ENCODE measurements at regions not wholly inside any gene's neighbourhood (a gene's known extent, or its start where the extent isn't known, plus 50 kb on each side); places are given as distances from the start of the nearest gene placed in this dataset.
"Not testable (repeated sequence)": the region's sequence is repeated elsewhere in the genome, so short reads cannot be mapped to it uniquely, and the experiment has no call there.

DNA sequence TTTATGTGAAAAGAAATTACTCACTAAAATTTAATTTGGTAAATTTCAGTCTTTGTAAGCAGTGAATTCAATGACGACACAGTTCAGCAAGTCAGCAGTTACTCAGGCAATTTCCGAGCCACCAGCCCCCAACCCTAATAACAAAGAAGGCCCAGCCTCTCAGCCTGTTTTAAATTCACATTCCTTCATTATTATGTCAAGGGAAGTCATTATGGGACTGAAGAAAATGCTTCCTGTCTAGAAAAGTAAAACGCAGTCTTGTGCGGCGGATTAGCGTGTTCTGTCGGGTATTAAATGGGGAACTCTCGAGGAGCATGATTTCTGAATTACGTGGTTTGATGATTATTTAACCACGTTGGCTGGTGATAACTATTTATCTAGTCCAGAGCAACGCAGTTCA is 177.6 kb downstream of the AIPL1 start:
- DNase-seq, result no peak

DNA sequence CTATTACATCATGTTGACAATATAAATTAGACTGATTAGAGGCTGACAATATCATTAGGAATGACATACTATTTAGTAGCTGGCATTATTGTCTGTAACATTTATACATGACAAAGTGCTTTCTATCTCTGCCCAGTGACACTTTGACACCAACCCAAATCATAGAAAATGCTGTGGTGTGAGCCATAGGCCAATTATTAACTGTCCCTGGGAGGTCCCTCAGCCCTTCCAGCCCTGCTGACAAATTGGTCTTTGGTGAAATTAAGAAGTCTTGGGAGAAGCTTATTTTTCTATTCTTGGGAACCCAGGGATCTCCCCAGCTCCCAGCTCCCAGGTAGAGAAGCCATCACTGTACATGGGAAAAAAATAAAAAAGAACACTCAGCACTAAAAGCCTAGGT is 179.6 kb downstream of the AIPL1 start:
- no peak for DNase-seq

DNA sequence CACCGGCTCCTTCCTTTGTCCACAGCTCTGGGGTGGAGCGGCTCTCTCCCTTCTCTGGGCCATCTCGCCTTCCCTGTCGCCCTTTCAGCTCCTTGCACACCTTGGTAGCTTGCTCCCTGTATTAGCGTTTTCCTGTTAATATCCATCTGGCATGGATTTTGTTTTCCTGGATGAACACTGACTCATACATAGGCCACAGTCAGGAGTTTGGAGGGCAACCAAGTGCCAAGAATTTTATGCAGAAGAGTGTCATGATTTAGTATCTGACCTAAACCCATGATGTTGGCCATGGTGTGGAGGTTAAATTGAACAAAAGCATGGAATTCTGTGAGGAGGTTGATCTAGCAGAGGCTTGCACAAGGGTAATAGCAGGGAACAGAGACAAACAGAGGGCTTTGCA is 180.9 kb downstream of the AIPL1 start:
- DNase-seq, result no peak

DNA sequence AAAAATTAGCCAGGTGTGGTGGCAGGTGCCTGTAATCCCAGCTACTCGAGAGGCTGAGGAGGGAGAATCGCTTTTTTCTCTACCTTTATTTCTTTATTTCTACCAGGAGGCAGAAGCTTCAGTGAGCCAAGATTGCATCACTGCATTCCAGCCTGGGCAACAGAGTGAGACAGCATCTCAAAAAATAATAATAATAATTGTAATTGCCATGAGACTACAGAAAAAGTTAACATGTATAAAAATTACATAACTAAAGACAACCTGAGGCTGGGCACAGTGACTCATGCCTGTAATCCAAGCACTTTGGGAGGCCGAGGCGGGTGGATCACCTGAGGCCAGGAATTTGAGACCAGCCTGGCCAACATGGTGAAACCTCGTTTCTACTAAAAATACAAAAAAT is 181.5 kb downstream of the WSCD1 start:
- not testable (repeated sequence) for DNase-seq

DNA sequence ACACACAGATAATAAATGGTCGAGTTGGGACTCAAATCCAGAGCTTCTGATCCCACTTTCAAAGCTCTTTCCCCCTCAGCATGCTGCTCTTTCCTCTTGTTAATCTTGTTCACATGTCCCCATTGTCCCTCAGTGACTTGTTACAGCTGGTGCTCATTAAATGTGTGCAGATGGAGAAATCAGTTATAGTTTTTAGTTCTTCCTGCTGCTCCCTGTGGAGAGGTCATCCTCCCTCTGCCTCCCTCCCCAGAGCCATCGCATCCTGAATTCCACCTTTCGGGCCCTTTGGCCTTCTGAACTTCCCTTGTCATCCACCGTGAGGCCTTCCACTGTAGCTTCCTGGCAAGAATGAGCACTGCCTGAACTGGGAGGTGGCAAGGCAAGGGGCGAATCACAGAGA is 179.6 kb downstream of the WSCD1 start:
- no peak for DNase-seq

DNA sequence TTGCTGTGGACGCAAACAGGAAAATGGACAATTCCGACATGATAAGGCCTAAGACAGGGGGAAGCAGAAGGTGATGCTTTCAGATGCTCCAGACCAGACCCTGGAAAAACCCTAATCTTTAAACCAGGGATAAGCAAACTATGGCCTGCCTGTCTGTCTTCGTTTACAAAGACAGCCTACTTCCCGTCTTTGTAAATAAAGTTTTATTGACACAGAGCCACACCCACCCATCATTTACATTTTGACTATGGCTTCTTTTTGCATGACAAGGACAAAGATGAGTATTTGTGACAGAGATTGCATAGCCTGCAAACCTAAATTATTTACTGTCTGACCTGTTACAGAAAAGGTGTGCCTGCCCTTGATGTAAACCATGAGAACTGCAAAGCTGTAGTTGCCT is 177.9 kb downstream of the WSCD1 start:
- DNase-seq, result no peak

DNA sequence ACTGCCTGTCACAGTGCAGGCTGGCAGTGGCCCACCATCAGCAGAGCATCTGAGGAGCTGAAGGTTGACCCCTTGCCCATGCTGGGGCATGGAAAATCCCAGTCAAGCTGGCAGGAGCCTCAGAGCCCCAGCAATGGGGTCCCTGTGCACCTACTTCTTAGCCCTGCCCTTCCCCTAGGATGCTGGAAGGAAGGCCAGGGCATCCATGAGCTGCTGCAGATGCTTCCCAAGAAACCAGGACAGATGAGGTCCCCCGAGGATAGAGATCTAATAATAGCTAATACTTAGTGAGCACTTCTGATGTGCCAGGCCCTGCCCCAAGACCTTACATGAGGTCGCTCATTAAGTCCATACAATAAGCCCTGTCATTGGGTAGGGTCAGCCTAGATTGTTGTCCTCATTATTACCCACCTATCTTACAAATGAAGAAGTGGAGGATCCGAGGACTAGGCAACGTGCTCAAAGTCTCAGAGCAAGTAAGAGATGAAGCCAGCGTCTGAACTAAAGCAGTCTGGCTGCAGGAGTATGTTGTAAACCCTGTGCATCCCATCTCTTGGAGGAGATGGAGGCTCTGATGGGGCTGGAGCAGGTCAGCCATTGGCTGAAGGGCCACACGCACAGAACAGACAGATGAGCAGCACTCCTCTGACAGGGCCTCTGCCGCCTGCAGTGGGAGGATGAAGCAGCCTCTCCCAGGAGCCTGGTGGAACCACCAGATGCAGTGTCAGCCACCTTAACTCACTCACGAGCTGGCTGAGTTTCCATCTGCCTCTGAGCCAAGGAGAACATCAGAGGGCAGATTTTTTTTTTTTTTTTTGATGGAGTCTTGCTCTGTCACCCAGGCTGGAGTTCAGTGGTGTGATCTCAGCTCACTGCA is 175.4 kb downstream of the WSCD1 start:
- DNase-seq, result no peak

DNA sequence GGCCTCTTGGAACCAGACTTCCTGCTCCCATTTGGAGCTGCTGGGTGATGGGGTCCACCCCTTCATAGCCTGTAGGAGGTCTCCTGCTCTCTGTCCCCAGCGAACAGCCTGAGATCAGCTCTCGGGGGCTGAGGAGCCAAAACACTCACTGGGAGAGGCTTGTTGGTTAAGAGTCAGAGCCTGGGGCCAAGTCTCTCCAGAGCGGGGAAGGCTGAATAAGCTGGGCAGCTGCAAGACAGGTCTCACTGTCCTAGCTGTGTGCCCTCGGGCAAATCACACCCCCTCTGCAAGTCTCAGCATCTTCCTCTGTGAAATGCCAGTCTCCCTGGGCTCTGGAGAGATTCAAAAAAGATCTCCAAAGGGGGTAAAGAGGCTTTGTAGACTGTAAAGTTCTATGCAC is 174.6 kb downstream of the WSCD1 start:
- no peak for DNase-seq

DNA sequence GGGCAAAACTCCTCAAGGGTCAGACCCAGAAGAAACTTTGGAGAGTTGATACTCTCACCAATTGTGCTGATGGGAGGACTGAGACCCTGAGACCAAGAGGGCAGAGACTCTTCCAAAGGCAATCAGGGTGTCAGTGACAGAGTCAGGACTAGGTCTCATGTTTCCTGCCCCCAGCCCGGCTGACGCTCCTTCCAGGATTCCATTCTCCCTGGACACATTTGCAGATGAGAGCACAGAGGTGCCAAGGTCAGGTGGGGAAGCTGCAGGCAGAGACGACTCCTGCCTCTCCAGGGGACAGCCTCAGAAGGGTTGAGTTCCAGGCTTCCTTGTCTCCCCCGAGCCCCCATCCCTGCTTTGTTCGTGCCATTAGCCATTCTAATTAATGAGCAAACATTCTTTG is 174.1 kb downstream of the WSCD1 start:
- no peak for DNase-seq

DNA sequence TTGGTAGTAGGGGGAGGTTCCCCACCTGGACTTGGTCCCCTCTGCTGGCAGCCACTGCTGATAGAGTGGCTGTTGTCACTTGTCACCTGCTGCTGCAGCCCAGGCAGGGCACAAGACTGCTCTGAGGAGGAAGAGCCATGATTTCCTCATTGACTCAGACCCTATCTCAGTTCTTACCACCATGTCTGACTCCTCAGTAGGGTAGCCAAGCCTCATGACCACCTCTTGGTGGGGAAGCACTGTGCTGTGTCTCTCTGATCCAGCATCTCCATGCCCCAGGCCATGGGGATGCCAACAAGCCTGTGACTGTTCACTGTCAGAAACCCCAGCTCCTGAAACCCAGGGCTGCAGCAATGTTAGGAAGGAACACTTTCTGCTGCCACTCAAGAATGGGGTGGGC is 173.0 kb downstream of the WSCD1 start:
- DNase-seq, result no peak

DNA sequence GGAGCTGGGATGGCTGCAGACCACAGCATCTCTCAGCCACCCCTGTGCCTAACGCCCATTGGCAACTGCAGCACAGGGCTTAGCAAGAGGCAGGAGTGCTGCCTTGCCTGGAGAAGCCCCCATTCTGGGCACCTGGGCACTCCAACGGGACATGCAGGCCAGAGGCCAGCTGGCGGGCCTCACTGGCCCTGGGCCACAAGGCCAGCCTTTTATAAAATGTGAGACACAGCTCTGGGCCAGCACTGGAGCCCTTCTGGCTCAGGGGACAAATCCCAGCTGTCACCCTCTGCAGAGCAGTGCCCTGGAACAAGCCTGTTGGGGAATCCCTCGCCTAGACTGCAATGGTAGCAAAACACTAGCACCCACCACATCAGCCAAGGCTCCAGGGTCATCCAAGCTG is 171.8 kb downstream of the WSCD1 start:
- DNase-seq, result no peak

DNA sequence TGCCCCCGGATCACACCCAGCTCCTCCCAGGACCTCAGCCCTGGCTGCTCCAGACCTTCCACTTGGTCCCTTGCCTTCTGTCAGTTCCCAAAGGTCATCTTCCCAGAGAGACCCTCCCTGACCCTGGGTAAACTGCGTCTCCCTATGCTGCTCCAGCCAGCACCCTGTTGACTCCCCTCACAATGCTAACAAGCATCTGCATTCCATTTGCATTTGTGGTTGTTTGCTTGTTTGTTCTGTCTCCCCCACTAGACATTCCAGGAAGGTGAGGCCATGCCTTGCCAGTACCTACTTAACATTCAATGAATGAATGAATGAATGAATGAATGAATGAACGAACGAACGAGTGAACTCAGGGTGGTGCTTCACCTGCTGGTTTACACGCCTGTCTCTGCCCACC is 171.2 kb downstream of the WSCD1 start:
- DNase-seq, result no peak

DNA sequence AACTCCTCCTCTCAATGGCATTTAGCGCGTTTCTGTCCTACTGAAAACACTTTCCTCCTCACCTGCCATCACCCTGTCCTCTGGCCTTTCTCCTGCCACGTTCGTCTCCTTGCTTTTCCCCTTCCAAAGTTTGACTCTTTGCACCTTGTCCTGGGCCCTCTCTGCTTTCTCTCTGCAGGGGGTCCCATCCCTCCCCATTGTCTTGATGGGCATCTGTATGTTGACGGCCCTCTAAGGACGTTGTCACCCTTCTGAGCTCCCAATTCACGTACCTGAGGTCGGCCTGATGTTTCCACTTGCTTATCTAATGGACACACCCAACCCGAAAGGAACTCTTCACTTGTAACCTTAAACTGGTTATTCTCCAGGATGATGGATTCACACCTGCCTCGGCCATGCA is 170.4 kb downstream of the WSCD1 start:
- DNase-seq, result no peak

DNA sequence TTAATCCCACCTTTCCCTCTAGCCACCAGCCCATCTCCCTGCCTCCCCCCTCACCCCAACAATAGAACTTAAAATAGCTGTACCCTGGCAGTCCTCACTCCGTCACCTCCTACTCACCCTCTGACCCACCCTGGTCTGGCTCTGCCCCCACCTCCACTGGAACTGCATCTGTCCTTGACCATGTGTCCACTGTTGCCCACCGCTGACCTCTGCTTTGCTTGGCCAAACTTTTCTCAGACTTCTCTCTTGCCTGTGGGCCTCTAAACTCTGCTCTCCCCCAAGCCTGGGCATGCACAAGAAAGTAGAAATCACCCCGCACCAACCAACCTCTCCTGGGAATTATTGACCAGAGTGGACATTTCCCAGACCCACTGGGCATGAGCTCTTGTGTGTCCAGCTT is 169.8 kb downstream of the WSCD1 start:
- no peak for DNase-seq

DNA sequence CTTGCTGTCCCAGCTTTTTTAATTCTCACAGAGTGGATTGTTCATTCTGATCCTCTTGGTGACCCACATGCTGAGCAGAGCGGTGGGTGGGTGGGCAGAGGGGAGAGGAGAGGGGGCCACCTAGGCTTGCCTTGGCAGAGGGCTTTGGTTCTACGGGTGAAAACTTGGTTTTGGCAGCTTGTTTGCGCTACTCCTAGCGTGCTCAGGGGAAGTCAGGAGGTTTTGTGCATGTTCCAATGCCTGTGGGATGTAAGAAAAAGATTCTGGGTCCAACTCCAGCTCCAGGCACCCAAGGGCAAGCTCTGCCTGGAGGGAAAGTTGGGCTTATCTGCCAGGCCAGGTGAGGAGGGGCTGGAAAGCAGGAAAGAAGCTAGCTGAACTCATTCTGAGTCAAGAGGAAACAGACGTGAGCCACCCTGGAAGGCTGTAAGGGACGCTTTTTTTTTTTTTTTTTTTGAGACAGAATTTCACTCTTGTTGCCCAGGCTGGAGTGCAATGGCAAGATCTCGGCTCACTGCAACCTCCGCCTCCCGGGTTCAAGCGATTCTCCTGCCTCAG is 169.1 kb downstream of the WSCD1 start:
- no peak for DNase-seq

DNA sequence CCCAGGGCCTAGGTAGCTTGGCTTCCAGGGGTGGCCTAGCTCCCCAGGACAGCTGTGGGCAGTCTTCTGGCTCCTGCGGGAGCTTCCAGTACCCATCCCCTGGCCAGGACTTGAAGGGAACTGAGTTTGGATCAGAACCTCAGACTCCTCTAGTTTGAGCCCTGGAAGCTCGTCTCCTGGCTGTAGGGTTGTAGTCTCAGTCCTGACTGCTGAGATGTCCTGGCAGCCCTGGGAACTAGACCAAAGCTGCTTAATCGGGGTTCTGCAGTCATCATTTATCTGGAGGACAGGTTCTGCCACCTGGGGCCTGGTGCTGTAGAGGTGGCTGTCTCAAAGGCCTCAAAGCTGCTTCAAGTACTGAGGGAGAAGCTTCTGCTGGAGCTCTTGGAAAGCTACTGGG is 163.7 kb downstream of the WSCD1 start:
- no peak for DNase-seq

DNA sequence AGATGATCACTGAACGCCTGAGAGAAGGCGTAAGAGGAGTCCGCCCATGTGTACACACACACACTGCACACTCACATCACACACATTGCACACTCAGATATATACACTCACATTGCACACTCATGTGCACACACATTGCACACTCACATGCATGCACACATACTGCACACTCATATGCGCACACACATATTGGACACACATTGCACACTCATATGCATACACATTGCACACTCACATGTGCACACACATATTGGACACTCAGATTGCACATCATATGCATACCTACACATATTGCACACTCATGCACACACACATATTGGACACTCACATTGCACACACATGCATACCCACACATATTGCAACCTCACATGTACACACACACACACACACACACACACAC is 163.2 kb downstream of the WSCD1 start:
- DNase-seq, result no peak

DNA sequence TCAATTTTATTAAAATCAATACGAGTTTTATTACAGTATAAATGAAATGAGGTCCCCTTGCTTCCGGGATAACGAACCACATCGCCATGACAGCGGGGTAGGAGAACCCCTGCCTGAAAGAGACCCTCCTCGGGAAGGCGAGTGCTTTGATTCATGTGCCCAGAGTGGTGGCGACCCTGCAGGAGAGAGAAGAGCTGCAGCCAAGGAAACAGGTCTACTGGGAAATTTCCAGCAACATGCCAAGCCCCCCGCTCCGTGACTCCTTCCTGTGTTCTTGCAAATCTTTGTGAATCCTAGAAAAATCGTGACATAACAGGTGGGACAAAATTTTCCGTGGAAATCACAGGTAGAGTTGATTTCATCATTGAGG is 162.5 kb downstream of the WSCD1 start:
- DNase-seq, result no peak

DNA sequence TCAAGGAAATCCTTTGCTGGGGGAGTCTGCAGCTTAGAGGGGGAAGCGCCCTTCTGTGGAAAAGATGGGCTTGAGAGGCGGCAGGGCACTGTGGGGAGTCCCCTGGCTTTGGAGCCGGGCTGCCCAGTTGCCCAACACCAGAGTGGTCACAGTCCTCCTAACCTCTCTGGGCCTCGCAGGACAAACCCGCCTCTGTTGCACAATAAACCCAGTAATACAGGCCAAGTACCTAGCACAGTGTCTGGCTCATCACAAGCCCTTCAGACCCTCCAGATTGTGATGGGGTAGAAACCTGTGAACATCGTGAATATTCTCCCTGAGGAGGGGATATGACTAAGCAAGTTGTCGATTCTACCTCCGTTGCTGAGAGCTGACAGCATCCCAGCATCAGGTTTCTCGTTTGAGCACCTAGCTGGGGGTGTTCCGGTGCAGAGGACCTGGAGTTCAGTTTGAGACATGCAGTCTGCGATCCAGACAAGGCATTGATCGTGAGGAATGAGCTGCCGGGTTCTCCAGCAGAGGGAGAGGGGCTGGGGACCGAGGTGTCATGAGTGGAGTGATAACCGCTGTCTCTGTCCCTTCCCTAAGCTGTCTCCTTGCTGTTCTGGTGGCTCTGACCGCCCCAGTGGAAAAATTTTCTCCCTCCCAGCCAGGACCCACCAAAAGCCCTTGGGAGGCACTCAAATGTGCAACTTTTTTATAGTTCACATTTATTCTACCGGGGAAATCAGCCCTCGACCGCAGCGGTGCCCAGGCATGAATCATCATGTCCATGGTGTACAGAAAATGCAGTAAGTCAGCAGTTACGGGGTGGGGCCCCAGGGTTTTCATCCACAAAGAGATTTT is 161.9 kb downstream of the WSCD1 start:
- DNase-seq, result no peak

DNA sequence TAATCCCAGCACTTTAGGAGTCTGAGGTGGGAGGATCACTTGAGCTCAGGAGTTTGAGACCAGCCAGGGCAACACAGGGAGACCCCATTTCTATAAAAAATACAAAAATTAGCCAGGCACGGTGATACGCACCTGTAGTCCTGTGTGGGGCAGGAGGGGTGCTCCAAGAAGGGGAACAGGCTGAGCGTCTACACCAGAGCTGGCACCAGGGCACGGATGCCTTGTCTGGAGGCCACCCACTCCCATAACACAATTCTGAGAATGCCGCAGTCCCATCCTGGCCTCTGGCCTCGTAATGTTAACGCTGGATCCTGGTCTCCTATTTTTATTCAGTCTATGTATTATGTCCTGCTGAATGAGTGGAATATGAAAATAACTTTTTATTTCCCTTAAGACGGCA is 161.3 kb downstream of the WSCD1 start:
- DNase-seq, result no peak

DNA sequence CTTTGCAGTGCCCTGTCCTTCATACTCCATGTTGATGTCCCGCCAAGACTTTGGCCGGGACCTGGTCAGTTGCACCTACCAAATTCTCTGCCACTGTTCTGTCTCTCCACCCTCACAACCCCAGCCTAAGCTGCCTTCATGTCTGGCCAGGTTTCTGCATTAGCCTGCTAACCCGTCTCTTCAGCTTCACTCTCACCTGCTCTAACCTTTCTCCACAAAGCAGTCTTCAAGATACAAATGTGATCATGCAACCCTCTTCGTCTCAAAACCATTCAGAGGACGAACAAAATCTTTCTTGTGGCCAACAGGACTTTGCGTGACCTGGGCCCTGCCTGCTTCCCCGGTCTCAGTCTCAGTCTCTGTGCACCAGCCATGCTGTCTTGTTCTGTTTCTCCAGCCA is 148.2 kb downstream of the WSCD1 start:
- no peak for DNase-seq

DNA sequence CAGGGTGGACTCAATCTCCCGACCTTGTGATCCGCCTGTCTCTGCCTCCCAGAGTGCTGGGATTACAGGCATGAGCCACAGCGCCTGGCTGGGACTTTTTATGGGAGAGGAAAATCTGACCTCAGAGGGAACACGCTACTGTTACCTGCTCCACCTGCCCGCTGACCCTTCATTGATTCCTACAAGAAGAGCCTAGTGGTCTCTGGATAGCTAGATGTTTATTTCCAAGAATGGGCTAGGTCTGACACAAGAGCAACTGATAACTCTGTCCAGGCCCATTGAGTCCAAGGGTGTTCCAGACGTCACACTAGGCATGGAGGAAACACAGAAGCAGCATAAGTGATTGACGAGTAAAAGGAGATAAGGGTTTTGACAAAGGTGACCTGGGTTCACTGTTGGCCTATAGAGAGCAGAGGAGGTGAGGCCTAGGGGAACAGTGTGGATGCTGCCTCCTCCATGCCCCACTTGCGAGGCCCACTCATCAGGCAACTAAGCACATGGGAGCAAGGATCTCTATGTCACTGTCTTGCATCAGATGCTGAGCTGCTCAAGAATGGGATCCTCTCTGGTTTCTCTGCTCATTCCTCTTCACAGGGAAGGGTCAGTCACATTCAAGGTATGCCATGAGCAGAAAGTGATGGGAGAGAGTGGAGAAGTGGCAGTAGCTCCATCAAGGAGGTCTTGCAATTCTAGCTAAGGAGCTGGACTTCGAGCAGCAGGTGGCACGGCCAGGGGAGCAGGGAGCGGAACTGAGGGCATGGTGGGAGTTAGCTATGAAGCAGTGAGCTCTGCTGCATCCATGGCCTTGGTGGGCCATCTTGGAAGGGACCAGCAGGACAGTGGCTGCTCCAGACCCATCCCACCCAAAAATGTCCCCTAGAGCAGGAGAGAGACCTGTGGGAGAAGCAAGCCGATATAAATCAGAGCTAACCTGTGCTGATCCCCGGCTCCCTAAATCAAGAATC is 145.2 kb downstream of the WSCD1 start:
- no peak for DNase-seq

Measured in muscle of arm (tissue), 1 donor.